Right ventricle myocardium superior (tissue), 1 donor: ENCODE measurements at regions not wholly inside any gene's neighbourhood (a gene's known extent, or its start where the extent isn't known, plus 50 kb on each side); places are given as distances from the start of the nearest gene placed in this dataset.
"Not testable (repeated sequence)": the region's sequence is repeated elsewhere in the genome, so short reads cannot be mapped to it uniquely, and the experiment has no call there.

ENCODE experiments used
- ATAC-seq: fragments of 200-7000 bp; cut with Tn5 transposase; one replicate; pipeline ENCODE4 v1.9.1; 2020; ENCODE audit warnings: mild to moderate bottlenecking; ENCODE audit not compliant: poor library complexity
- DNase-seq: peaks from one replicate; pipeline ENCODE4 v3.0.0-alpha.2; 2020
- intact Hi-C: fragments of 100-400 bp; cut with DNase I; formaldehyde crosslinking; loops from one replicate; pipeline ENCODE4 v1.11.2; 2022
- donor health status: DM: no; HTN: yes; CAD: no; lungs with severe emphysema.

DNA sequence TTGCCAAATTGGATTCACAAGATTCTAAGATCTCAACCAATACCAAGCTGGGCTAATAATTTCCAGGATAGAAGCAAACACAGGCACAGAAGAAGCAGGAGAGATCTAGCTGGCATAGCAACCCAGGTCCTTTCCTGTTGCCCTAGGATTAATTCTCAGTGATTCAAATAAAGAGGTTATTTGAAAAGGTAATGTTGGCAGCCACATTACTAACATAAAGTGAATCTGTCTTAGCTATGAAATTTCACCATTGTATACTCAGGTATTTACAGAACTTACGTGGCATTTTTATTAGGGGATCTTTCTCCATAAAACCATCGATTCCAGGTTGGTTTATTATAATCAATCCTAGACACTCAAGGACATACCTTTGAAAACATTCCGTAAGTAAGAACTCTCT lies 379.3 kb upstream of the POM121L12 start:
- no peak for ATAC-seq
- no peak for DNase-seq
- intact Hi-C loops, result no loop called here

GRCh38 chr7:52652621-52653020 lies 382.8 kb upstream of the POM121L12 start:
- no peak for ATAC-seq
- no peak for DNase-seq
- intact Hi-C loops, result no loop called here

- intact Hi-C loops, result no loop called here
- ATAC-seq, result no peak
- no peak for DNase-seq
These were observed 386.6 kb upstream of the POM121L12 start for GRCh38 chr7:52648872-52649271.

GRCh38 chr7:52647046-52647445 lies 388.4 kb upstream of the POM121L12 start:
- intact Hi-C loops, result no loop called here

DNA sequence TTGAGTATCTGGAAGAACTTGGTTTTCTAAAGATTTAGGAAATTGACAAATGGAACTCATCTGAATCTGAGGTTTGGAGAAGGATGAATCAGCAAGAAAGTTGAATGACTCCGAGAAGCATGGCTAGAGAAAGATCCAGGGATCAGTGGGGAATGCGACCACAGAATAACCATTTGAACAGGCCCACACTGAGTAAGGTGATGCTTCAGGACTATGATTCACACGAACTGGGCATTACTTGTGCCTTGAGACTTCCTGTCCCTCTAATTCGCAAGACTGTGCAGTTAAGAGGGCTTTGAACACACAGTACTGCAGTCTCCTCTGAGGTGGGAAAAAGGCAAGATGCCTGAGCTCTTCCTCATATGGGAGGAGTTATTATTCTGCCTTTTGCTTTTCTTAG lies 395.5 kb upstream of the POM121L12 start:
- no peak for ATAC-seq
- DNase-seq, result no peak
- intact Hi-C loops, result no loop called here

More at GRCh38 chr7:52647046-52647445, 388.4 kb upstream of the POM121L12 start:
- no peak for ATAC-seq
- DNase-seq, result no peak

- DNase-seq (no peak), ATAC-seq (no peak)
- intact Hi-C loops, result no loop called here
These were observed 396.3 kb upstream of the POM121L12 start for GRCh38 chr7:52639126-52639525.

DNA sequence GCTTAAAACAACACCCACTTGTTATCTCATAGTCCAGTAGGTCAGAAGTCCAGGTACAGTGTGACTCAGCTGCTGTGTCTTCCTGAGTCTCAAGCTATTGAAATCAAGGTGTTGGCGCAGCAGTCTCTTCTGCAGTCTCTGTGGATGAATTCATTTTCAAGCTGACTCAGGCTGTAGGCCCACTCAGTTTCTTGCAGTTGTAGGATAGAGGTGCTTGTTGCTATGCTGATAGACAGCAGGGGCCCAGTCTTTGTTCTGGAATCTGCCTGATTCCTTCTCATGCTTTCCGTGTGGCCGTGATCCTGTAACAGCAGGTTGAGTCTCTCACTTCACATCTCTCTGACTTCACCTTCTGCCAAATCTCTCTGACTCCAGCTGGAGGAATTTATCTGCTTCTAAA lies 400.4 kb upstream of the POM121L12 start:
- intact Hi-C loops, result no loop called here
- DNase-seq (no peak), ATAC-seq (no peak)

DNA sequence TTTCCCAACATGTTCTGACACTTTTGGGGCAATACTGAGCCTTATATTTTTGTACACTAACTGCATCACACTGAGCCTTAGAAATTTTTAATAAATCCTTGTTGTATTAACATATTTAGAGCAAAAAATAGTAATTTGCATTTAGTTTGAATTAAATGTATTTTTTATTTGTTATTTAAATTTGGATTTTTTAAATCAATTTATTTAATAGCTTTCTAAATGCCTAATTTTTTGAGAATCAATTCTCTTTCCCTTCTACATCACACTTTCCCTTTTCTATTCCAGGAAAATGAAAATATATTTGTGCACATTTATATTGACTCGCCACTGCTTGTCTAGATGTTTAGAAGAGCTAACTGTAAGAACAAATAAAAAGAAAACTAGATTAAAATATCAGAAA lies 414.6 kb upstream of the POM121L12 start:
- DNase-seq (no peak), ATAC-seq (no peak)
- intact Hi-C loops, result no loop called here

DNA sequence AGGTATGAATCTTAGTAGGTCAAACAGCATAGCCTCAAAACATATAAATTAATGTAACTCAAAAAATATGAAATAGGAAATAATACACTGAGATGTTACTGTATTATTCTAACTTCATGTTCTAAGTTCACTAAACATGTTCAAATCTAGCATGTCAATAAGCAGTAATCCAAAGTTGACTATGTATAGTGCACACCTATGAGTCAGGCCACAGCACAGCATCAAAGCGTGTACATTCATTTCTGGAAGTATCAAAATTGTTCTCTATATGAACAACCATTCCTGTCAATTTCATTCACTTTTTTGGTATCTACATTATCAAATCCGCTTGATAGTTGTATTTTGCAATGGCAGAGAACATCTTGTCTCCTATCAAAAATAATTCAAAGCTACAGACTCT lies 418.9 kb upstream of the POM121L12 start:
- DNase-seq, result no peak
- intact Hi-C loops, result no loop called here
- no peak for ATAC-seq

DNA sequence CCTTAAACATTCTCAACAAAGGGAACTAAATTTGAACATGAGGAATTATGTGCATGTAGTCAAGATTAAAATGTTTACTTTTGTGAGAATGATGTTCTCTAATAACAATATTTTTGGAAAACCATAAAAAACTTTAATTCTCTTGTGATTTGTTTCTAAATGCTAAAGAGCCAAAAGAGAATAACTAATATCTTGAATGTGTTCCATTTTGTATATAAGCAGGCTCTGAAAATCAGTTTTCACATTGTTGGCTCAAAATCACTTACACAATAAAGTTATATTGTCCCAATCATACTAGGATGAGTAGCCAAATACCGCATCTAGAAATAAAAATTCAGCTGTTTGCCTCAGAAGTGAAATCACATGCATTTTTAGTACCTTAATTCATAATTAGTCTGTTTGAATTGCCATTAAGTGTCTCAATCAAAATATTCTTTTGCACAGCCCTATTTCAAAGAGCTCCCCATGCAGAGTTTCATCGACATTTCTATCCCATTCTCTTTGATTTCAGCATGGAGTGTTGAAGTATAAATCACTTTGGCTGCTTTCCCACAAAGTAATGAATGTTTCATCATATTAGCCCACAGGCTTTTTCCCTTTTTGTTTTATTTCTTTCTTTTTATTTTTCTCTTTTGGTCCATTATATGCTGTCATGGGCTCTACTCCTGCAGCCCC lies 420.3 kb upstream of the POM121L12 start:
- DNase-seq (no peak), ATAC-seq (no peak)
- intact Hi-C loops, result no loop called here

GRCh38 chr7:52609511-52609910 lies 425.9 kb upstream of the POM121L12 start:
- intact Hi-C loops, result no loop called here
- DNase-seq (no peak), ATAC-seq (no peak)

DNA sequence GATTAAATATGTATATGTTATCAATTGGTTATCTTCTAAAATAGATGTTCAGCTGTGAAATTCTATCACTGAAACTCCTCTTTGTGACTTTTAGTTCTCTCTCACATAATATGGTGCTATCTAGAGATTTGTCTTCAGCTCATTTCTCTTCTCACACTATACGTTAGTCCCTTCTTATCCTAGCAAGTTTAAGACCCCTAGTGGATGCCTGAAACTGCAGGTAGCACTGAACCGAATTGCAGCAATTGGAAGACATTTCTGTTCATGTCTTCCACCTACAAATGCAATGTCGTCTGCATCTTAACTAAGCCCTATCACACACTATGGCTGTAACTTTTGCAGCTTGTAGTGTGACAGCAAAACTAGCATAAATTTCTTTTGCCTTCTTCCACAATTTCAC lies 442.7 kb upstream of the POM121L12 start:
- no peak for ATAC-seq

DNA sequence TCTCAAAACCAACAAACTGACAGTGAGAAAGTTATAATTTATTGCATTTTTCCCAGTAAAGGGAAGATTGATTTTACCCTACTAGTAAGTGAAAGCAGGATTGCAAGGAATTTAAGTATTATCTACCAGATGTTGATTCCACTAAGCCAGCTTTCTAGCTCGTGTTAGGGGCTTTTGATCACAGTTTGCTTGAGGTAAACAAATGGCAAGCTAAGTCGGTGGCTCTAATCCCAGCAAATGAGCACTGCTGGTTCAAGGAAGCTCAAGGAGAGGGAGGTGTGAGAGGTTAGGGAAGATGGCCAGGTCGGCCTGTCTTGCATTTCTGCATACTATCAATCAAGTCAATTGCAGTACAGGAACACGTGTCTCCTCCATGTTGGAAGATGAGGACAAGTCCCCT lies 448.7 kb upstream of the POM121L12 start:
- ATAC-seq (no peak), DNase-seq (no peak)
- intact Hi-C loops, result no loop called here

More for the DNA sequence above, 442.7 kb upstream of the POM121L12 start:
- intact Hi-C loops, result no loop called here
- DNase-seq, result no peak

DNA sequence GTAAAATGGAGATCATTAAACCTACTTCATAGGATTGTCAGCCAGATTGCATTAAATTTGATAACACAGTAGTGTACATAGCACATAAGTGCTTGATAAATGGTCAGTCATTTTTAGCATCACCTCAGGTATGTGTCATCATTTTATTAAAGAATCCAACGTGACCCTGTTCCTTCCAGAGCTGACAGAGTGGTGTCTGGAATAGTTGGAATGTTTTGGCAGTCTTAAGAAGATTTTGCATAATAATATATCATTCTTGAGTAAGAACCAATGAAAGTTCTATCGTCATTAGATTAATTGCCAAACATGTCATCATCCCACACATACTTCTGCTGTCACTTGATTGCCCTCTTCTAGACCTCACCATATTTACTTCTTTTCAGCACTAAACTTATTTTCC lies 451.4 kb upstream of the POM121L12 start:
- ATAC-seq (no peak), DNase-seq (no peak)
- intact Hi-C loops, result no loop called here

DNA sequence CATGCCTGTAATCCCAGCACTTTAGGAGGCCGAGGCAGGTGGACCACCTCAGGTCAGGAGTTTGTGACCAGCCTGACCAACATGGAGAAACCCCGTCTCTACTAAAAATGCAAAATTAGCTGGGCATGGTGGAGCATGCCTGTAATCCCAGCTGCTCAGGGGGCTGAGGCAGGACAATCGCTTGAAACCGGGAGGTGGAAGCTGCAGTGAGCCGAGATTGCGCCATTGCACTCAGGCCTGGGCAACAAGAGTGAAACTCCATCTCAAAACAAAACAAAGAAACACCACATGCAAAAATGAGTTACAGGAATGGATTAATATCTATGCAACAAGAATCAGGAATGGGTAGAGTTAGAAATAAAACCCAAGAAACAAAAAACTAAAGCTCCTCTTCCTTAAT lies 462.3 kb upstream of the POM121L12 start:
- intact Hi-C loops, ATAC-seq, DNase-seq: not testable (repeated sequence)

DNA sequence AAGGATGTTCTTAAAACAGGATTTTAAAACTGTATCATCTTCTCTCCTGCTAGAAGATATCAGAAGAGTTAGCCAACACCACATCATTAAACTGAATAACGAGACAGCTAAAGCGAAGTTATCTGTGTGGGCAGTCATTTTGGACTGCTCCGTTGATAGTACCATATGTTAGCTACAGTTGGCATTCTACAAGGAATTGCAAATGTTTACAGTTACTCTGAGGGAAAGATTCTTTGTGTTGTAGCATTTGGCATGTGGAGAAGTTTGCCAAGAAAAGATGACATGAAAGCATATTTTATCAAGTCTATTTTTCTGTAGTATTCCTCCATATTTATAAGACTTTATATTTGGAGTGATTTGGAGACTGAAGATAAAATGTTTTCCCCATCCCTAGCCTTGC lies 464.4 kb upstream of the POM121L12 start:
- DNase-seq (no peak), ATAC-seq (no peak)
- intact Hi-C loops, result no loop called here

DNA sequence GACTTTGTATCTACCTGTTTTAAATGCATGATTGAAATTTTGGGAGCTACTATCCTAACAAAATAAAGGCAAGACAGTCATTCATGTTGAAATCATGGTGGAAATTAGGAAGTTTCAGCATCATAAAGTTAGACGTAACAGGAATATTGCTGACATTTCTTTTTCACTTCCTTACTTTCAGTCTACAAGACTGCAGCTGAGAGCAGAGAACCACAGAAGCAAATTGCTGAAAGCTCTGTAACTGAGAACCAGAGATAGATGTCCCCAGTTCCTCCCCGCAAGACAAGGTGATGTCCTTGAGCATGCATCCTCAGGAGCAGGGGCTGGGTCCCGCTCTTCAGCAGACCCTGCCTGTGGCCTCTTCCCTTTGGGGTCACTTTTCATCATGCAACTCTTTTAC lies 466.3 kb upstream of the POM121L12 start:
- DNase-seq (no peak), ATAC-seq (no peak)
- intact Hi-C loops, result no loop called here

GRCh38 chr7:52565974-52566373 lies 469.5 kb upstream of the POM121L12 start:
- intact Hi-C loops, result no loop called here
- DNase-seq (no peak), ATAC-seq (no peak)

DNA sequence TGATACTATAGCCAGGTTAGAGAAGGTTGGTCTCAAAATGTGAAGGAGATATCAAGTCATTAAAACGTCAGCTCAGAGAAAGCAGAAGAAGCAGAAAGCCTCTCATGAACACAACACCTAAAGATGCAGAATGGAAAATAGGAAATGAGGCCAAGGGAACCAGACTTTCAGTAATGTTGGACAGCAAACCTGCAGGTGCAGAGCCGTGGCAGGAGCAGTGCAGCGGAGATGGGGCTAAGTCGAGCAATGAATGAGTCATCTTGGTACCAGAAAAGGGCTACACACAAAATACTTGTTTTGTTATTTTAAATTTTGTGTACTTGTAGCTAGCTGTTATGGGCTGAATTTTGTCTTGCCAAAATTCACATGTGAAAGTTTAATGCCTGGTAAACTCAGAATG lies 479.6 kb upstream of the POM121L12 start:
- intact Hi-C loops, result no loop called here

GRCh38 chr7:52547308-52547910 lies 488.0 kb upstream of the POM121L12 start:
- intact Hi-C loops, result no loop called here
- no peak for ATAC-seq
- no peak for DNase-seq

More for the DNA sequence above, 479.6 kb upstream of the POM121L12 start:
- ATAC-seq (no peak), DNase-seq (no peak)
